Testis (tissue), 2 donors: ENCODE measurements at regions not wholly inside any gene's neighbourhood (a gene's known extent, or its start where the extent isn't known, plus 50 kb on each side); places are given as distances from the start of the nearest gene placed in this dataset.
"Not testable (repeated sequence)": the region's sequence is repeated elsewhere in the genome, so short reads cannot be mapped to it uniquely, and the experiment has no call there.

Experiments used
- DNase-seq: peaks from one replicate; pipeline ENCODE4 v3.0.0-alpha.2; 2019
- H3K27ac ChIP-seq, 2 donors: fragments of 200-600 bp; sonication (generic); one replicate each; pipeline ENCODE4 v1.5.1; 2019
- H3K27me3 ChIP-seq: fragments of 200-600 bp; sonication (generic); one replicate; pipeline ENCODE4 v1.5.1; 2019
- H3K36me3 ChIP-seq: fragments of 200-600 bp; sonication (generic); one replicate; pipeline ENCODE4 v1.5.1; 2017; ENCODE audit warnings: low read depth; ENCODE audit errors: missing control alignments
- H3K4me1 ChIP-seq: fragments of 200-600 bp; sonication (generic); one replicate; pipeline ENCODE4 v1.5.1; 2019
- H3K4me3 ChIP-seq, 2 donors: fragments of 200-600 bp; sonication (generic); one replicate each; pipeline ENCODE4 v1.5.1; 2017 to 2019
- H3K9me3 ChIP-seq: fragments of 200-600 bp; sonication (generic); one replicate; pipeline ENCODE4 v1.5.1; 2017
- POLR2A ChIP-seq: fragments of 450-650 bp; IDR thresholded peaks from one replicate; pipeline ENCODE4 v1.6.1; 2017; ENCODE audit warnings: antibody characterized with exemption, mild to moderate bottlenecking, moderate library complexity
- WGBS, 2 donors: methylation state at CpG; one replicate each; pipeline ENCODE4 v1.1.5; 2018; 5-methylcytosine and 5-hydroxymethylcytosine counted together
- intact Hi-C: fragments of 100-400 bp; cut with DNase I; formaldehyde crosslinking; loops from one replicate; pipeline ENCODE4 v1.15.1; 2023; ENCODE audit warnings: low total_unique reads
- TF ChIP-seq, protein P1 (sequence below), 3 experiments: fragments of 450-650 bp in 2 of 3; fragments of 200-600 bp in 1 of 3; sonication (generic) in 1 of 3; IDR thresholded peaks; one replicate each; pipeline ENCODE4 v1.5.1; 2016 to 2019; ENCODE audit warnings: antibody characterized with exemption in 3 of 3, mild to moderate bottlenecking in 2 of 3, moderate library complexity in 1 of 3

- no peak for DNase-seq
- intact Hi-C loops = no loop called here
- Histone ChIP-seq H3K36me3 (no peaks in the 10 kb centered on the region), H3K4me1 (no peaks in the 10 kb centered on the region), H3K27ac (no peak overlapping the region), H3K27me3 (no peaks in the 10 kb centered on the region), H3K9me3 (no peaks in the 10 kb centered on the region), H3K4me3 (no peak overlapping the region)
- TF ChIP-seq, protein P1, sequence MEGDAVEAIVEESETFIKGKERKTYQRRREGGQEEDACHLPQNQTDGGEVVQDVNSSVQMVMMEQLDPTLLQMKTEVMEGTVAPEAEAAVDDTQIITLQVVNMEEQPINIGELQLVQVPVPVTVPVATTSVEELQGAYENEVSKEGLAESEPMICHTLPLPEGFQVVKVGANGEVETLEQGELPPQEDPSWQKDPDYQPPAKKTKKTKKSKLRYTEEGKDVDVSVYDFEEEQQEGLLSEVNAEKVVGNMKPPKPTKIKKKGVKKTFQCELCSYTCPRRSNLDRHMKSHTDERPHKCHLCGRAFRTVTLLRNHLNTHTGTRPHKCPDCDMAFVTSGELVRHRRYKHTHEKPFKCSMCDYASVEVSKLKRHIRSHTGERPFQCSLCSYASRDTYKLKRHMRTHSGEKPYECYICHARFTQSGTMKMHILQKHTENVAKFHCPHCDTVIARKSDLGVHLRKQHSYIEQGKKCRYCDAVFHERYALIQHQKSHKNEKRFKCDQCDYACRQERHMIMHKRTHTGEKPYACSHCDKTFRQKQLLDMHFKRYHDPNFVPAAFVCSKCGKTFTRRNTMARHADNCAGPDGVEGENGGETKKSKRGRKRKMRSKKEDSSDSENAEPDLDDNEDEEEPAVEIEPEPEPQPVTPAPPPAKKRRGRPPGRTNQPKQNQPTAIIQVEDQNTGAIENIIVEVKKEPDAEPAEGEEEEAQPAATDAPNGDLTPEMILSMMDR (IDR thresholded peaks at IDR 0.05) = no peak
- TF ChIP-seq POLR2A = no peak
Measured at GRCh38 chr1:224828691-224829090, 100.8 kb upstream of the DNAH14 start.

GRCh38 chr1:224831501-224831900 is 98.0 kb upstream of the DNAH14 start:
- 68 to 74% methylated on average over 3 of the region's 3 CpGs for WGBS, 2 donors
- no peaks in the 10 kb centered on the region for H3K4me1 ChIP-seq

GRCh38 chr1:224839648-224840300 is 89.7 kb upstream of the DNAH14 start:
- WGBS, 2 donors = 70 to 72% methylated on average over 7 of the region's 7 CpGs
- H3K9me3 ChIP-seq = not testable (repeated sequence)

More at GRCh38 chr1:224831501-224831900, 98.0 kb upstream of the DNAH14 start:
- Histone ChIP-seq H3K9me3 (no peaks in the 10 kb centered on the region), H3K27ac (no peak overlapping the region), H3K4me3 (no peak overlapping the region), H3K36me3 (no peaks in the 10 kb centered on the region), H3K27me3 (no peaks in the 10 kb centered on the region)
- intact Hi-C loops = no loop called here
- DNase-seq = no peak
- TF ChIP-seq, protein P1 (IDR thresholded peaks at IDR 0.05) = no peak
- TF ChIP-seq POLR2A = no peak

GRCh38 chr1:224841803-224842202 is 87.7 kb upstream of the DNAH14 start:
- DNase-seq, H3K27me3 ChIP-seq, H3K36me3 ChIP-seq, H3K9me3 ChIP-seq, H3K4me1 ChIP-seq, H3K27ac ChIP-seq, H3K4me3 ChIP-seq, intact Hi-C loops: not testable (repeated sequence)
- 84 to 97% methylated on average over 2 of the region's 2 CpGs for WGBS, 2 donors

More at GRCh38 chr1:224839648-224840300, 89.7 kb upstream of the DNAH14 start:
- DNase-seq, H3K4me1 ChIP-seq, H3K4me3 ChIP-seq, H3K36me3 ChIP-seq, intact Hi-C loops, H3K27me3 ChIP-seq, H3K27ac ChIP-seq: not testable (repeated sequence)

DNA sequence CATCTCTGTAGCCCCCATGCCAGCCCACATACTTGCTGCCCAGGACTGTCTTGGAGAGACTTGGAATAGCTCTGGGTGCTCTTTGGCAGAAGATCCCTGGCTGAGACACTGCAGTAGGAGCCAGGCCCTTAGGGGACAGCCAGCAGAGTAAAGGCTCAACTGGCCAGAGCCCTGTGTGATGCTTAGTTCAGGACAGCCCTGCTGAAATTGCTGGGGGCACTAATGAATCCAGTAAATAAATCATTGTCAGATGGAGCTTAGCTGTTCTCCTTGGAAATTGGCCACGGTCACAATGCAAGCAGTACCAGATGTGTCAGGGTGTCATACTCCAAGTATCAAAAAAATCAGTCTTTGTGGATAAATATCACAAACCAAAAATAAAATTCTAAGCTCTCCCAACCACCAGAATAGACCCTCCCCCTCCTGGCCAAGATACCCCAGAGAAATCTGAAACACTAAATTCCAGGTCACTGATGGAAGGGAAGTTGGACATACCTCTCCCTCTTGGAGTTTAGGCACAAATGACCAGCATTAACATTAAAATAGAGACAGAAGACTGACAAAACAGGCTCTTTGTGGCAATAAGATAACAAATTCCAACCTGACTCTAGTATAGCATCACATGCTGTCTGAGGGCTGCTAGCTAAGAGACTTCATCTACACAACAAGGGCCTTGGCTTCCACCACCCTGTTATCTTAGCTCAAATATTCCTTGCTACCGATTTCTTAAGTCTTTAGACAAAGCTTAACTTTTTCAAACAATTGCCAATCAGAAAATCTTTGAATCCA is 83.2 kb upstream of the DNAH14 start:
- H3K4me1 ChIP-seq = no peaks in the 10 kb centered on the region
- intact Hi-C loops = loop anchor here (5.0 kb wide), 1 partner anchor 329 kb away; no protein-coding TSS in a partner anchor
- no peak overlapping the region for H3K4me3 ChIP-seq
- DNase-seq = no peak
- H3K27ac ChIP-seq = no peak overlapping the region
- H3K9me3 ChIP-seq = no peaks in the 10 kb centered on the region
- 78% methylated on average over 2 of the region's 2 CpGs for WGBS, 2 donors
- TF ChIP-seq, protein P1 (IDR thresholded peaks at IDR 0.05) = no peak
- no peaks in the 10 kb centered on the region for H3K36me3 ChIP-seq
- H3K27me3 ChIP-seq = no peaks in the 10 kb centered on the region
